HG03159 (cell line): ENCODE measurements at regions not wholly inside any gene's neighbourhood (a gene's known extent, or its start where the extent isn't known, plus 50 kb on each side); places are given as distances from the start of the nearest gene placed in this dataset.
"Not testable (repeated sequence)": the region's sequence is repeated elsewhere in the genome, so short reads cannot be mapped to it uniquely, and the experiment has no call there.

Experiments used
- ATAC-seq: cut with Tn5 transposase; IDR thresholded peaks from one replicate; pipeline ENCODE4 v1.9.1; 2021; ENCODE audit warnings: mild to moderate bottlenecking, moderate library complexity; ENCODE audit not compliant: unreplicated experiment

DNA sequence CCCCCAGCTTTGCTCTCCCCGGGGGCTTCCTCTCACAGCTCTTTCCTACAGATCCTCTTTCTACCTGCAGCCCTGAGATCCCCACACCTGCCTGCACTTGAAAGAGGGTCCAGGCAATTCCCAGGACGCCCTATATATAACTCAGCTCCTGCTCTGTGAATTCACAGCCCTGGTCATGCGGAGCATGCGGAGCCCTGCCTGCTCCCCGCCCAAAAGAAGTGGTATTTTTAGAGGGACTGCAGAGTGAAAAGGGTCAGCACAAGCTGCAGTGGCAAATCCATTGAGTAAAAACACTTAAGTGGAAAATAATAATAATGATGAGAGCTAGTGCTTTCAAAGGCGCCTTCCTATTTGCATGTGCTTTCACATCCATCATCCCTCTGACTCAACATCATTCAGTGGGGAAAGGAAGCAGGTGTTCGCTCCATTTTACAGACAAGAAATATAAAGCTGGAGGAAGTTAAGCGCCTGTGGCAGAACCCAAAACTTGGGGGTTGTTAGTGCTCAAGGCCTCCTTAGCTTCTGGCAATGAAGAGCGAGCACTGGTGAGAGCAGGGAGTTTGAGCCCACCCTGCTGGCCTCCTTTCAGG lies 76.3 kb upstream of the LIPC start:
- no peak for ATAC-seq

DNA sequence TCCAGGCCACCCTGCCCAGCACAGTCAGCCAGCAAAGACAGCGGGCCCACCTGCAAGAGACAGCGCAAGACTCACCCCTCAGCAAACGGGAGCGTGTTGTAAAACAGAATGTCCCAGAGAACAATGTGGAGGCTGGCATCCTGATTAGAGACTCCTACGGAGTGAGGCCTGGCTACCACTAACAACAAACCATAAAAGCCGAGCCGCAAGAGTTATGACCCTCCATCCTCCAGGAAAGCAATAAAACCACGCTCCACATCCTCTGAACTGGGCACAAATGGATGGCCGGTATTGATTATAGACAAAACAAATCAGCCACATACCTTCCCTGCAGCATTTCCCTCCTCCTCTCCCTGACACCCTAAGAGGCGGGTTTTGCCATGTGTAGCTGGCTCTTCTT lies 75.8 kb upstream of the LIPC start:
- ATAC-seq: no peak

DNA sequence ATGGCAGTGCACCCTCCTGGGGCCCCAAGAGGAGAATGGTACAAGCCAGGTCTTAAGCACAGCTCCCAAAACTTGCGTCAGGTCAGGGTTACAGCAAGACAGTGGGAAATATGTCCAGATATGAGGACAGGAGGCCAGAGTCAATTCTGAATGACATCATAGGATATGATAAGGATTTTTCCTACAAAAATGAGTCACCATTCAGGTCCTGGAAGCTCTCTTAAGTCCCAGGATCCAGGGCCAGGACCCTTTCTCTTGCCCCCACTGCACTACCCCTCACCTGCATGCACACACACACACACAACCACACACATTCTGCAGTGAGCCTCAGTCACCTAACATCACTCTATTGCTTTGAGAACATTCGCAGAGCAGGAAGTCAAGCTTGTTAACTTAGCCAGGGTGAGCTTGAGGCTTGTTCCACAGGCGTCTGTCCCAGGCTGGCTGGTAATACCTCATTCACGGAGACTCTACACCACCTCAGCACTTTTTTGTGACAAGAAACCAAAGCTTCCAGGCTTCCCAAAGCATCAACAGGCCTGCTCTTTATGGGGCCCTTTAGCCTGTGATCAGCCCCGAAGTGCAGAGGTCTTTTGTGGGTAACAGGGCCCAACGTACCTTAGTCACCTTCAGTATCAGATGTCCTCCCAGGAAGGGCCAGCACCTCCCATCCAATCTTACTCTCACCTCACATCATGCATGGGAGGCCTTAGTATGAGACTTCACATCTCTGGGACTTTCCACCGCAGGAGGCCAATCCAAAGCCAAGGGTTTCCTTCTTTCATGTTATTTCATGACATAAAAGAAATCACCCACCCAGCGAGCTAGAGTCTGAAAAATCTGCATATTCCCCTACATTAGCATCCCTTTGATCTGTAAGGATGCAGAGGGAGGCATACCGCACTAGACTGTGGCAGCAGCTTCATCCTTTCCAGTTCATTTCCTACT lies 74.0 kb upstream of the LIPC start:
- ATAC-seq: no peak

DNA sequence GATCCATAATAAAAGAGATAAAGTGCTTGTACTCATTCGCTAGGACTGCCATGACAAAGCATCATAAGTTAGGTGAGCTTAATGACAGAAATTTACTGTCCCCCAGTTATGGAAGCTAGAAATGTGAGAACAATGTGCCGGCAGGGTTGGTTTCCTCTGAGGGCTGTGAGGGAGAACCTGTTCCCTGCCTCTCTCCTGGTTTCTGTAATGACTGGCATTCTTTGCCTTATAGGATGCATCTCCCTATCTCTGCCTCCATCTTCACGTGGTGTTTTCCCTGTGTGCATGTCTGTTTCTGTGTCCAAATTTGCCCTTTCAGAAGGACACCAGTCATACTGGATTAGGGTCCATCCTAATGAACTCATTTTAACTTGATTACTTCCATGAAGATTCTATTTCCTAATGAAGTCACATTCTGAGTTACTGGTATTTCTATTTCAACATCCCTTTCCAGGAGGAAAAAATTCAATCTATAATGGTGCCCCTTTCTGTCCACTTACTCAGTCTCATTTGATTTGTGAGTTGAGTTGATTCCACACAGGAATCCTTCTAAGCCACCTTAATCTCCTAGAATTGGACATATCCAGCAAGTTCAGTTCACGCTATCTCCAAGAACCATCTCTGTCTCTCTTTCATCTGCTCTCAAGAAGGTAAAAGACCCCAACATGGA lies 71.2 kb upstream of the LIPC start:
- ATAC-seq: no peak

DNA sequence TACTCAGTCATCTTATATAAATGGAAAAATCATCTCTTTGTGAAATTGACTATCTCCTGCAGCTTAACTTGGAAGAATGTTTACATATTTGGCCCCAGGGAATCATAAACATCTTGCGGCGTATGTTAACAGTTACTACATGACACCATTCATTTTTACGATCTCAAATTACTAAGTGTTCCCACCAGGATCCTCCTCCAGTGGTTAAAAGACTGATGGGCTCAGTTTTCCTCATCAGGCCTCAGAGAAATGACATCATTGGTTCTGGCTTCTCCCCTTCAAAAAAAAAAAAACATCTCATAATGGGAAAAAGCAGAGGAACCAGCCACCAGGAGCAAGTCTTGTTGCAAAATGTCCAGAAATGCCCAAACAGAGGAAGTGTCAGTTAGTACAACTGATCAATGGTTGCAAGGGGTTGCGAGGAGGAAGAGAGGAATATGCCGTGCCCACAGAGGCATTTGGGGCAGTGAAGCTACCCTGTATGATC lies 70.5 kb upstream of the LIPC start:
- no peak for ATAC-seq

DNA sequence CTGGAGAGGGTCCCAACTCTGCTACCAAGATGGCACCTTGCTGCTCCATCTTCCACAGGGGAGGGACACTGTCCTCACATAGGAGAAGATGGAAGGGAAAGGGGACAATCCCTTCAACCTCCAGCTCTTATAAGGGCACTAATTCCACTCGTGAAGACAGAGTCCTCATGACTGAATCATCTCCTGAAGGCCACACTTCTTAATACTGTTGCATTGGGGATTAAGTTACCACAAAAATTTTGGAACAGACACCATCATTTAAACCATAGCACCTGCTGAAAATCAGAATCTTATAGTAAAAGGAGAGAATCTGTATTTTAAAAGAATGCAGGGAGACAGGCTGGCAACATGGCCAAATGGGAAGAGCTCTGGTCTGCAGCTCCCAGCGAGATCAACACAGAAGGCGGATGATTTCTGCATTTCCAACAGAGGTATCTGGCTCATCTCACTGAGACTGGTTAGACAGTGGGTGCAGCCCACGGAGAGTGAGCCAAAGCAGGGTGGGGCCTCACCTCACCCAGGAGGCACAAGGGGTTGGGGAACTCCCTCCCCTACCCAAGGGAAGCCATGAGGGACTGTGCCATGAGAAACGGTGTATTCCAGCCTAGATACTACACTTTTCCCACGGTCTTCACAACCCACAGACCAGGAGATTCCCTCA lies 69.4 kb upstream of the LIPC start:
- no peak for ATAC-seq

DNA sequence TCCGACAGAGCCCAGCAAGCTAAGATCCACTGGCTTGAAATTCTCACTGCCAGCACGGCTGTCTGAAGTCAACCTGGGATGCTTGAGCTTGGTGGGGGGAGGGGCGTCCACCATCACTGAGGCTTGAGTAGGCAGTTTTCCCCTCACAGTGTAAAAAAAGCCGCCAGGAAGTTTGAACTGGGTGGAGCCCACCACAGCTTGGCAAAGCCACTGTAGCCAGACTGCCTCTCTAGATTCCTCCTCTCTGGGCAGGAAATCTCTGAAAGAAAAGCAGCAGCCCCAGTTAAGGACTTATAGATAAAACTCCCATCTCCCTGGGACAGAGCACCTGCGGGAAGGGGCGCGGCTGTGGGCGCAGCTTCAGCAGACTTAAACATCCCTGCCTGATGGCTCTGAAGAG lies 68.7 kb upstream of the LIPC start:
- not testable (repeated sequence) for ATAC-seq

DNA sequence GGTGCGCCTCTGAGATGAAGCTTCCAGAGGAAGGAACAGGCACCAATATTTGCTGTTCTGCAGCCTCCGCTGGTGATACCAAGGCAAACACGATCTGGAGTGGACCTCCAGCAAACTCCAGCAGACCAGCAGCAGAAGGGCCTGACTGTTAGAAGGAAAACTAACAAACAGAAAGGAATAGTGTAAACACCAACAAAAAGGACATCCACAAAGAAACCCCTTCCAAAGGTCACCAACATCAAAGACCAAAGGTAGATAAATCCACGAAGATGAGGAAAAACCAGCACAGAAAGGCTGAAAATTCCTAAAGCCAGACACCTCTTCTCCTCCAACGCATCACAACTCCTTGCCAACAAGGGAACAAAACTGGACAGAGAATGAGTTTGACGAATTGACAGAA lies 68.1 kb upstream of the LIPC start:
- not testable (repeated sequence) for ATAC-seq

DNA sequence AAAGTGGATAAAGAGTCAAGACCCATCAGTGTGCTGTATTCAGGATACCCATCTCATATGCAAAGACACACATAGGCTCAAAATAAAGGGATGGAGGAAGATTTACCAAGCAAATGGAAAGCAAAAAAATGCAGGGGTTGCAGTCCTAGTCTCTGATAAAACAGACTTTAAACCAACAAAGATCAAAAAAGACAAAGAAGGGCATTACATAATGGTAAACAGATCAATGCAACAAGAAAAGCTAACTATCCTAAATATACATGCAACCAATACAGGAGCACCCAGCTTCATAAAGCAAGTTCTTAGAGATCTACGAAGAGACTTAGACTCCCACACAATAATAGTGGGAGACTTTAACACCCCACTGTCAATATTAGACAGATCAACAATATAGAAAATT lies 66.7 kb upstream of the LIPC start:
- ATAC-seq: not testable (repeated sequence)

DNA sequence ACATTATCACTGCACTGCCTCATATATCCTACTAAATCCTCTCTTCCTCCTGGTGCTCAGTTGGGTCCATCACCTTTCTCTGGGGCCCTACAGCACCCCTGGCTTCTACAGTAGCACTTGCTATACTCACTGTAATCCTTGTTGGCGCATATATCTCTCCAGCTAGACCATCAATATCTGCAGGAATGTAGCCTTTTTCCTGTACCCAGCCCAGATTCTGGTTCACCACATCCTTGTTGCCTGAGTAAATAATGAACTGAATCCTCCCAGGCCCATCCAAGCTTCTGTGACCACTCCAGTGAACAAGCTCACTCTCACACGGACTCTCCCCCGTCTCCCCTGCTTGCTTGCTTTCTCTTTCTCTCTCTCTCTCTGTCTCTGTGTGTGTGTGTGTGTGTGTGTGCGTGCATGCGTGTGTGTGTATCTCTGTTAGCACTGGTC lies 62.5 kb upstream of the LIPC start:
- no peak for ATAC-seq

DNA sequence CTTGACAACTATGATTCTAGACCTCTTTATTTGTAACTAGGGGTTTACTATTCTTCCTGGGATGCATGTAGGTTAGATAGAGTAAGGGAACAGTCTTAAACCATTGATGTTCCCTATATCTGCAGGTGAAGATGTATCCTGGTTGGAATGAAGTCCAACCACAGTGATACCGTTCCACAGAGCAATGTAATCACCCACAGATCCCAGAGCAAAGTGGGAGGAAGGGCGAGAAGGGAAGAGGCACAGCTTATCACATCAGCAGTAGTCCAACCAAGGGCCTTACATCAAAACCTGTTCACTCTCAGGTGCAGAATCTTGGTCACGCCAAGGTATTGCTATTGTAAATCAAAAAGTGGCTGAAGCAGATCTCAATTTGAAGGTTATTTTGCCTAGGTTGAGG lies 61.8 kb upstream of the LIPC start:
- ATAC-seq: no peak

DNA sequence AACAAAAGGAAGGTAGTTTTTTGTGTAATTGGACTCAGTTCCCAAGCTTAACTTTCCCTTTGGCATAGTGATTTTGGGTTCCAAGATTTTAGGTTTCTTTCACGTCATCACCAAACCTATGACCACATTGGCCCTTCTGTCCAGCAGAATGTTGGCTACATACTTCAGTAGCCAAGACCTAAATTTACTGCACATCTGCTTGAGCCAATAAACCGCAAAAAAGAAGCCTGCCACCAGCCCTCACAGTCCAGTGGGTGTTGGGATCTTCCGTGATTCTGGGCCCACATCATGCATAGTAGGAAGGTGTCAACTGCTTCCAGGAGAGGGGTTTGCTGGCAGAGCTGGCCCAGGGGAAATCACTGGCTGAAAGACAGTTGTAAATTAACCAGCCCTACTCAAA lies 57.6 kb upstream of the LIPC start:
- ATAC-seq: no peak

DNA sequence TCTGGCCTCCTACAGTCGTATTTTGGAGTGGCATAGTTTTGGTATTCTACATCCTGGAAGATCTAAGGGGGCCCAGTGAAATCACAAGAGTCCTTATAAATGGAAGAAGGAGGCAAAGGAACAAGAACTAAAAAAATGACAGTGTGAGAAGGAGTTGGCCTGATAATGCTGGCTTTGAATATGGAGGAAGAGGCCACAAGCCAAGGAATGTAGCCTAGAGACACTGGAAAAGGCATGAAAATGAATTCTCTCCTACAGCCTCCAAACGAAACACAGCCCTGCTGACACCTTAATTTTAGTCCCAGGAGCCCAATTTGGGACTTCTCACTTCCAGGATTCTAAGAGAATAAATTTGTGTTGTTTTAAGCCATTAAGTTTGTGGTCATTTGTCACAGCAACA lies 54.6 kb upstream of the LIPC start:
- ATAC-seq: no peak

DNA sequence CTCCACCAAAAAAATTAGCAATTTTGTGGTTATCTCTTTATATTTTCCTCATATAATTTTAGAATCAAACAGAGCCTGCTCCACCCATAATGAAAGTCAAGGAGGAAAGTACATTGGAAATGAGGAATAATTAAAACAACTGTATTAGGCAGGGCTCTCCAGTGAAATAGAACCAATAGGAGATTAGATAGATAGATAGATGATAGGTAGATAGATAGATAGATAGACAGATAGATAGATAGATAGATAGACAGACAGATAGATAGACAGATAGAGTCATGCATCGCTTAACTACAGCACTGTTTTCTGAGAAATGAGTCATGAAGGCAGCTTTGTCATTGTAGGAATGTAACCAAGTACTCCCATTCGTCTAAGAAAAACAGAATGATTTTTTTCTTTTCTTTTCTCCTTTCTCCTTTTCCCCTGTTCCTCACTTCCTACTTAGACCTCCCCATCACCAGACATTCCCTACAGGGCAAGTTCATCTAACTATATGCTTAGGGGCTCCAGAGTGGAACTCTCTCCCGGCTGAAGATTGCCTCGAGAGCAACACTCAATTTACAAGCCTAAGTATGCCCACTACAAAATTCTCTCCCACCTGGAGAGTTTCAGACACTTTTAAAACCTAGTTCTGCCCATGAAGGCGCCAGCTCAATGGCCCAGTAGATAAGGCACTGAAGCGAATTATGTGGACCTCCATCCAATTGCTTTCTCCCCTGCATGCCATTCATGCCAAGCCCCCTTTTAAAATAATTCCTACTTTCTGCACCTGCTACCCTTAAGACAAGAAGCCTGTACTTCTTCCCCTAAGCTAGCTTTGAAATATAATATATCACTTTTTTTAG lies 53.3 kb upstream of the LIPC start:
- ATAC-seq: no peak

DNA sequence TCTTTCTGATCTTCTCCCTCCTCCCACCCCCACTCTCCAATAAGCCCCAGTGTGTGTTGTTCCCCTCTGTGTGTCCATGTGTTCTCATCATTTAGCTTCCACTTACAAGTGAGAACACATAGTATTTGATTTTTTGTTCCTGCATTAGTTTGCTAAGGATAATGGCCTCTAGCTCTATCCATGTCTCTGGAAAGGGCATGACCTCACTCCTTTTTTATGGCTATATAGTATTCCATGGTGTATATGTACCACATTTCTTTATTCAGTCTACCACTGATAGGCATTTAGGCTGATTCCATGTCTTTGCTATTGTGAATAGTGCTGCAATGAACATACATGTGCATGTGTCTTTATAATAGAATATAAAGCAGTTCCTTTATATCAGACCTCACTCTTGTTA lies 52.3 kb upstream of the LIPC start:
- not testable (repeated sequence) for ATAC-seq

DNA sequence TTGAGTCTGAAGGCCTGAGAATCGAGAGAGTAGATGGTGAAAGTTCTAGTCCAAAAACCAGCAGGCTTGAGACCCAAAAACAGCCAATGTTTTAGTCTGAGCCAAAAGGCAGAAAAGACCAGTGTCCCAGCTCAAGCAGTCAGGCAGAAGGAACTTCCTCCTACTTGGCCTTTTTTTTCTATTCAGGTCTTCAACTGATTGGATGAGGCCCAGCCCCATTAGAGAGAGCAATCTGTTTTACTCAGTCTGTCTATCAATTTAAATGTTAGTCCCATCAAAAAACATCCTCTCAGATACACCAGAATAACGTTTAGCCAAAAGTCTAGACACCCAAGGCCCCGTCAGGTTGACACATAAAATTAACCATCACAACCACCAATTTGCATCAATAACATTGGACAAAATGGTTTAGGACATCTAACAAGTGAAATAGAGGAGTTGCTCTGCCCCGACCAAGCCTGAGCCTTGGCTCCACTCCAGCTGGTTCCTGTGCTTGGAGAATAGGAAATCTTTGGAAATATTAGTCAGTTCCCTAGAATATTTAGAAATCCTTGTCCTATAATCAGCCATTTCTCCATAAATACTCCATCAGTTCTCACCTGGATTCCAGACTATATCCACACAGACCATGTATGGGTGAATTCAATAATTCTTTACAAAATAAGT lies 51.4 kb upstream of the LIPC start:
- no peak for ATAC-seq

DNA sequence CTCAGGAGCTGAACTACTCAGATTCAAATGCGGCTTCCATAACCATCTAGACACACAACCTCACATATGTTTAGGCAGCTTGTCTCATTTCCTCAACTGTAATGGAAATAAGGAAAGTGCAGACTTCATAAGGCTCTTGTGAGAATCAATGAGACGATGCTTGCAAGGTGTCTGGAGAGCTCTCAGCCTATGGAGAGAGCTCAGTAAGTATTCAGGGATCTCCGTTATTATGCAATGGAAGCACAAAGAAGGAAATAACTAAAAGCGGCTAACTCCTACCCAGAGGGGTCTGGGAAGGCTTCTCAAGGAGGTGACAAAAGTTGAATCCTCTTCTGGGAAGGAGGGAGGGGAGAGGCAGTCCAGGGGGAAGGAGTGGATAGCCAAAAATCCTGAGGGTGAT lies 50.1 kb upstream of the LIPC start:
- ATAC-seq: no peak
